ENCODE measurements at regions not wholly inside any gene's neighbourhood (a gene's known extent, or its start where the extent isn't known, plus 50 kb on each side); places are given as distances from the start of the nearest gene placed in this dataset.
"Not testable (repeated sequence)": the region's sequence is repeated elsewhere in the genome, so short reads cannot be mapped to it uniquely, and the experiment has no call there.

DNA sequence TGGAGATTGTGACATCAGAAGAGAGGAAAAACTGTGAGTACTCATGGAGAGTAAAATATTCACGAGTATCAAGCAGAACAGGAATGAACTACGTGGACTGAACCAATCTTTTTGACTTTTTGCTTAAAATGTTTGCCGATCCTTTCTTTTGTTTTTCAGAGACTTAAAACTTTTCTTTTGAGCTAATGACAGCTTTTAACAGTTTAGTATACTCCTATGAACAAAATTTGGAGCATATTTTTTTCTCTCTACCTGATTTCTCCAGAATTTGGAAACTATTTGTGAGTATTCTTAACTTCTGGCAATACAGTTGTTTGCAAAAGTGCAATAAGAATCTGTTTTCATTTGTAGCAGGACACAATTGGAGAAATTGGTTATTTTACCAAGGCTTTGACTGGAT is 786.3 kb downstream of the SORCS1 start:
- FAIRE-seq (no peak), DNase-seq (ENCODE audit: insufficient read length, low spot score) (no peak)
- TF ChIP-seq, protein P1, sequence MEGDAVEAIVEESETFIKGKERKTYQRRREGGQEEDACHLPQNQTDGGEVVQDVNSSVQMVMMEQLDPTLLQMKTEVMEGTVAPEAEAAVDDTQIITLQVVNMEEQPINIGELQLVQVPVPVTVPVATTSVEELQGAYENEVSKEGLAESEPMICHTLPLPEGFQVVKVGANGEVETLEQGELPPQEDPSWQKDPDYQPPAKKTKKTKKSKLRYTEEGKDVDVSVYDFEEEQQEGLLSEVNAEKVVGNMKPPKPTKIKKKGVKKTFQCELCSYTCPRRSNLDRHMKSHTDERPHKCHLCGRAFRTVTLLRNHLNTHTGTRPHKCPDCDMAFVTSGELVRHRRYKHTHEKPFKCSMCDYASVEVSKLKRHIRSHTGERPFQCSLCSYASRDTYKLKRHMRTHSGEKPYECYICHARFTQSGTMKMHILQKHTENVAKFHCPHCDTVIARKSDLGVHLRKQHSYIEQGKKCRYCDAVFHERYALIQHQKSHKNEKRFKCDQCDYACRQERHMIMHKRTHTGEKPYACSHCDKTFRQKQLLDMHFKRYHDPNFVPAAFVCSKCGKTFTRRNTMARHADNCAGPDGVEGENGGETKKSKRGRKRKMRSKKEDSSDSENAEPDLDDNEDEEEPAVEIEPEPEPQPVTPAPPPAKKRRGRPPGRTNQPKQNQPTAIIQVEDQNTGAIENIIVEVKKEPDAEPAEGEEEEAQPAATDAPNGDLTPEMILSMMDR (IDR thresholded peaks at IDR 0.05; ENCODE audit: insufficient read depth, missing control alignments), result no peak

DNA sequence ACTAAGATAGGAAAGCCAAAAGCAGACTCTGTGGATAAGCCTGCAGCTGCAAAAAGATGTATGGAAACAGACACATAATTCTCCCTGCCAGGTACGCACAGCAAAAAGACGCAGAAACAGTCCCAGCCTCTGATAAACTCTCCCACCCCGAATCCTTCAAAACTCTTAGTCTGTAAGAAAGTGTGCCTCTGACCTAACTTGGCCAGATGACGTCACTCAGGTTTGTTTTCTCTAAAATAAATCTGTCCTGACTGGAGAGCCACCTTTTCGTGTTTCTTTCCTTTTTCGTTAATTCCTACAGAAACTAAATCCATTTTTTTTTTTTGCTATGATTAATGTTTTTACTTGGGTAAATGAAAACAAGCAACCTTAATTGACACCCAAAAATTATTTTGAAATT is 793.8 kb downstream of the SORCS1 start:
- TF ChIP-seq, protein P1 (IDR thresholded peaks at IDR 0.05; ENCODE audit: insufficient read depth, missing control alignments), result no peak
- FAIRE-seq (no peak), DNase-seq (ENCODE audit: insufficient read length, low spot score) (no peak)

DNA sequence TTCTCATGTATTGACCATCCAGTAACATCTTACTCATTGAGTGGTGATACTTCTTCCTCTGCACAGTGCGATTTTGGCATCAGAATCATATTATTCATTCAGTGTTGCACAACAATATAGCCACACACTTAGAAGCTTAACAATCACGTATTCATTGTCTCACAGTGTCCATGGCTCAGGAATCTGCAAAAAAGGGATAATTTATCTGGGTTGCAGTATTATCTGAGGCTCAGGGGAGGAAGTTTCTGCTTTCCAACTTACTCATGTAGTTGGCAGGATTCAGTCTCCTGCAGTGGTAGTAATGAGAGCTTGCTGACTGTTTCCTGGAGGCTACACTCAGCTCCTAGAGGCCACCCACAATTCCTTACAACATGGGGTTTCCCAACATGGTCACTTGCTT is 803.6 kb downstream of the SORCS1 start:
- no peak for DNase-seq (ENCODE audit: insufficient read length, low spot score)
- TF ChIP-seq, protein P1 (IDR thresholded peaks at IDR 0.05; ENCODE audit: insufficient read depth, missing control alignments), result no peak
- no peak for FAIRE-seq

DNA sequence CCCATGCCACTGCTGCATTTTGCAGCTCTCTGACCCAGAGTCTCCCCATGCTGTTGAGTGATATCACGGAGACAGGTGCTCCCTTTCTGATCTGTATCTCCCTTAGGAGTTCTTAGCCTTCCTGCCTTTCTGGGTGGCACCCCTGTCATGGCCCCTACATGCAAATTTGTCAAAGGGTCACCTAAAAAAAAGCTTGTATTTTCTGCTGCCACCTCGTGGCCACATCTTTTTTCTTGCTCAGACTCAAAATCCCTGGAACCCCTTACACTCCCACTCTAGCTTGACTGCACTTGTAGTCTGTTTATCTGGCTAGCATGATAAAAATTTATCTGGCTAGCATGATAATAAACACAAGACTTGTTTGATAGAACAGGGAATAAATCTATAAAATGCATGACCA is 809.1 kb downstream of the SORCS1 start:
- FAIRE-seq, result no peak

DNA sequence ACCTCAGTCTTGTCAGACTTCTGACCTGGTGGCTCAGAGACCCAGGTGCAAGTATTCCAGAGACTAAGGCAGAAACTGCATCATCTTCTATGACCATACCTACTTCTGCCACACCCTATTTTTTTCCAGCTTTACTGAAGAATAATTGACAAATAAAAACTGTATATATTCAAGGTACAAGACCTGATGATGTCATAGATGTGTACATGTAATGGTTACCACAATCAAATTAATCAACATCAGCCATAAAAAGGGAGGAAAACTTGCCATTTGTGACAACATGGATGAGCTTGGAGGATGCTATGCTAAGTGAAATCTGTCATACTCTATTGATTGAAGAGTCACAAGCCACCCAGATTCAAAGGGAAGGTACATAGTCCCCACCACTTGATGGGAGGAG is 815.6 kb downstream of the SORCS1 start:
- FAIRE-seq (no peak), DNase-seq (ENCODE audit: insufficient read length, low spot score) (no peak)
- TF ChIP-seq, protein P1 (IDR thresholded peaks at IDR 0.05; ENCODE audit: insufficient read depth, missing control alignments), result no peak

More for the DNA sequence above, 809.1 kb downstream of the SORCS1 start:
- DNase-seq (ENCODE audit: insufficient read length, low spot score), result no peak
- TF ChIP-seq, protein P1 (IDR thresholded peaks at IDR 0.05; ENCODE audit: insufficient read depth, missing control alignments), result peak; percentile 47

DNA sequence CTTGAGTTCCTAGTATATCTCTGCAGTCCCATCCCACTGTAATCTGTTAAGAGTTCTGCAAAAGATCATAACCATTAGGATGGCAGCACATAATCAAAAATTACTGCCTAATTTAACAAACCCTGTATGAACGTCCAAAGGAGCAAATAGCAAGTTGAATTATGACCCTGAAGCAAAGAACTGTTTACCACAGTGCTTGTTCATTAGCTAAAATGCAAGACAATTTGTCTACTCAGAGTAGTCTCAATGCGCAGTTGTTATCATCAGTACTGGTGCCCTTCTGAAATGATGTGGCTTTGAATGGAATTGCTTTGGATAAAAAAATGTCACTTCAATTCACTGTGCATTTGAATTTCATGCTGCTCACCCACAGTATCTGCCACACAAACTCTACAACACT is 817.0 kb downstream of the SORCS1 start:
- FAIRE-seq (no peak), DNase-seq (ENCODE audit: insufficient read length, low spot score) (no peak)
- TF ChIP-seq, protein P1 (IDR thresholded peaks at IDR 0.05; ENCODE audit: insufficient read depth, missing control alignments), result no peak

DNA sequence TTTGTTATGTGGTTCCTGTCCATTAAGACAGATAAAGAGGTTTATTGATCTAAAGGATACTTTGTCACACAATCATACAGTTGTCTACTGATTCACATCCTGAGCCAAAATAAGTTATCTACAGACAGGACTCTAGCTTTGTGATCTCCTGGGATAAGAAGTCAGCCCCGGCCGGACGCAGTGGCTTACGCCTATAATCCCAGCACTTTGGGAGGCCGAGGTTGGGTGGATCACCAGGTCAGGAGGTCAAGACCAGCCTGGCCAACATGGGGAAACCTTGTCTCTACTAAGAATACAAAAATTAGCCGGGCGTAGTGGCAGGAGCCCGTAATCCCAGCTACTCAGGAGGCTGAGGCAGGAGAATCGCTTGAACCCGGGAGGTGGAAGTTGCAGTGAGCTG is 821.0 kb downstream of the SORCS1 start:
- FAIRE-seq; DNase-seq (ENCODE audit: insufficient read length, low spot score): not testable (repeated sequence)

DNA sequence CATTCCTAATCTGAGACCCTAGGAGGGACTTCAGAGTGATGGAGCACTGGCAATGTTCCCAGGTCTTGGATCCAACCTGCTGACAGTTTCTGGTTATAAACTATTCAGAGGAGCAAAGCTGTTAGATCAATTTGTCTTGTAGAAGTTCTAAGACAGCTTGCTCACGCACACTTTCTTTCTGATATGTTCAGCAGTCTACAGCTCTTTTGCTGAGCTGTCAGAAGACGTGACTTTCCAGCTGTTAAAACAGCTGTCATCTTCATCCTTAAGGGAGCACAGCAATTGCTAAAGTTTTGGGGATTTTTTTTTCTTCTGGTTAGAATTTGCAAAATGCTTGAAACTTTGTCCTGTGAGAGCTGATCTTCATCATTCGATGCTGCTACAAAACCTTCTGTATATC is 823.1 kb downstream of the SORCS1 start:
- DNase-seq (ENCODE audit: insufficient read length, low spot score) (no peak), FAIRE-seq (no peak)
- TF ChIP-seq, protein P1 (IDR thresholded peaks at IDR 0.05; ENCODE audit: insufficient read depth, missing control alignments), result no peak
